Cardiac septum (tissue), 1 donor: ENCODE measurements at regions not wholly inside any gene's neighbourhood (a gene's known extent, or its start where the extent isn't known, plus 50 kb on each side); places are given as distances from the start of the nearest gene placed in this dataset.
"Not testable (repeated sequence)": the region's sequence is repeated elsewhere in the genome, so short reads cannot be mapped to it uniquely, and the experiment has no call there.

ENCODE experiments used
- DNase-seq: peaks from one replicate; pipeline ENCODE4 v3.0.0-alpha.2; 2020; ENCODE audit warnings: low spot score
- intact Hi-C: fragments of 100-400 bp; cut with DNase I; formaldehyde crosslinking; loops from one replicate; pipeline ENCODE4 v1.14.0; 2022
- donor health status: DM: no; HTN: no; CAD: no.

- DNase-seq, result no peak
- intact Hi-C loops, result no loop called here
Observed at GRCh38 chr5:89072842-89073672, 190.1 kb upstream of the MEF2C start.

GRCh38 chr5:89071941-89072331 is 189.0 kb upstream of the MEF2C start:
- no peak for DNase-seq
- intact Hi-C loops, result no loop called here

GRCh38 chr5:89071101-89071940 is 188.3 kb upstream of the MEF2C start:
- DNase-seq, result no peak
- intact Hi-C loops, result no loop called here

GRCh38 chr5:89069591-89069990 is 186.6 kb upstream of the MEF2C start:
- intact Hi-C loops, result no loop called here

GRCh38 chr5:89067362-89067761 is 184.4 kb upstream of the MEF2C start:
- no peak for DNase-seq
- intact Hi-C loops, result no loop called here

More at GRCh38 chr5:89069591-89069990, 186.6 kb upstream of the MEF2C start:
- no peak for DNase-seq

- intact Hi-C loops, result no loop called here
- no peak for DNase-seq
Observed at GRCh38 chr5:89065919-89066318, 182.9 kb upstream of the MEF2C start.

- DNase-seq, result no peak
- intact Hi-C loops, result no loop called here
Observed at GRCh38 chr5:89064736-89065135, 181.8 kb upstream of the MEF2C start.

- DNase-seq, result no peak
- intact Hi-C loops, result no loop called here
Observed at GRCh38 chr5:89064054-89064453, 181.1 kb upstream of the MEF2C start.

GRCh38 chr5:89060768-89061167 is 177.8 kb upstream of the MEF2C start:
- DNase-seq, result no peak
- intact Hi-C loops, result no loop called here

- intact Hi-C loops, result no loop called here
- DNase-seq, result no peak
Observed at GRCh38 chr5:89059274-89059673, 176.3 kb upstream of the MEF2C start.

GRCh38 chr5:89055695-89056085 is 172.7 kb upstream of the MEF2C start:
- DNase-seq, result no peak

GRCh38 chr5:89055015-89055694 is 172.2 kb upstream of the MEF2C start:
- intact Hi-C loops, result no loop called here
- DNase-seq, result no peak

More at GRCh38 chr5:89055695-89056085, 172.7 kb upstream of the MEF2C start:
- intact Hi-C loops, result no loop called here

- no peak for DNase-seq
- intact Hi-C loops, result no loop called here
Observed at GRCh38 chr5:89053547-89053946, 170.6 kb upstream of the MEF2C start.

- intact Hi-C loops, DNase-seq: not testable (repeated sequence)
Observed at GRCh38 chr5:89050062-89050461, 167.1 kb upstream of the MEF2C start.

- intact Hi-C loops, result no loop called here
- no peak for DNase-seq
Observed at GRCh38 chr5:89047571-89047970, 164.6 kb upstream of the MEF2C start.

- DNase-seq, result no peak
- intact Hi-C loops, result no loop called here
Observed at GRCh38 chr5:89045216-89045615, 162.2 kb upstream of the MEF2C start.

- DNase-seq, result no peak
- intact Hi-C loops, result no loop called here
Observed at GRCh38 chr5:89044674-89045200, 161.8 kb upstream of the MEF2C start.

GRCh38 chr5:89043676-89044075 is 160.7 kb upstream of the MEF2C start:
- intact Hi-C loops, result no loop called here
- DNase-seq, result no peak

GRCh38 chr5:89042746-89043145 is 159.8 kb upstream of the MEF2C start:
- DNase-seq, result no peak
- intact Hi-C loops, result no loop called here

GRCh38 chr5:89041976-89042375 is 159.0 kb upstream of the MEF2C start:
- no peak for DNase-seq
- intact Hi-C loops, result no loop called here
